GM18498 (cell line): ENCODE measurements at regions not wholly inside any gene's neighbourhood (a gene's known extent, or its start where the extent isn't known, plus 50 kb on each side); places are given as distances from the start of the nearest gene placed in this dataset.
"Not testable (repeated sequence)": the region's sequence is repeated elsewhere in the genome, so short reads cannot be mapped to it uniquely, and the experiment has no call there.

Source experiments
- ATAC-seq: cut with Tn5 transposase; IDR thresholded peaks from one replicate; pipeline ENCODE4 v1.9.1; 2021; ENCODE audit warnings: mild to moderate bottlenecking, moderate library complexity; ENCODE audit not compliant: unreplicated experiment

DNA sequence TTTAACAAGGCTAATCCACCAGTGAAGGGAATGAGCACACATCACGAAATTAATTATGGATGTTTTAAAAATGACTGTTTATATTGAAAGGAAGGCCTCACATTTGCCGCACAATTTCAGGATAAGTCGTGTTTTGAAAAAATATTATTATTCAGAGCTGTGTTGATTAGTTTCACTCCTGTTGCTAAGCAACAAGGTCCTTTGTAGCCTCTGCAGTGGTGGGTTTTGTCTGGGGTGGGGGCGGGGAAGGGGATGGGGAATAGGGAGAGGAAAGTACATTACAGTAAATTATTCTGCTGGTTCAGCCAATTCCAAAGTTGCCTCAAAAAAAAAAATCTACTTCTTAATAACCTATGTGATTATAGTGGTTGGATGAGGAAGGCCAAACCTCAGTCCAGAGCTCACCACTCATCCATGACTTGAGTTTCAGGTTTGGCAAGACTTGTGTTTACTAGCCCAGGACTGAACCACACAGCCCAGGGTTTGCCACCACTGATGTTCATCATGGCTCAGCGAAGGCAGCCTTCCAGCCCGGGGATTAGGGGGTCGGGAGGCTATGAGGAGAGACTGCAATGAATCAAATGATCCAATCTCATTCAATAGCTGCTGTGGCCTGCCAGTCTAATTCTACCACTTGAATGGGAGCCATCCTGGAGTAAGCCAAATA is 162.5 kb upstream of the ATP6AP2 start:
- no peak for ATAC-seq

DNA sequence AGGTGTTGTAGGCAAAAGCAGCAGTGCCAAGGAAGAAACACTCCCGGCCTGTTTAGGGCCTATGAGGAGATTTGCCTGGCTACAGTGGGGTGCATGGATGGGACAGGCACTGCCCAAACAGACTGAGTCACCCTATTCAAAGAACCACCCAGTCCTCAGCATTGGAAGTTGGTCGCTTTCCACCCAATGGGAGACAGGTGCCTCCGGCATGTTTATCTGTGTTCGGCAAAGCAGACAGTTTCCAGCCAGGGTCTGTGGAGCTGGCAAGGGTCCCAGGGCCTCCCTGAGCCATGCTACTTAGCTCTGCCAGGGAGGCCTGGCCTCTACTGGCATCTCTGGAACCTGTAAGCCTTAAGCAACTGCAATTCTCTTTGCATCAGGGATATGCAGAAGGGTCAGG is 165.1 kb upstream of the ATP6AP2 start:
- ATAC-seq: no peak

- ATAC-seq: no peak
These were observed 166.4 kb upstream of the ATP6AP2 start for GRCh38 chrX:40414335-40414734.

DNA sequence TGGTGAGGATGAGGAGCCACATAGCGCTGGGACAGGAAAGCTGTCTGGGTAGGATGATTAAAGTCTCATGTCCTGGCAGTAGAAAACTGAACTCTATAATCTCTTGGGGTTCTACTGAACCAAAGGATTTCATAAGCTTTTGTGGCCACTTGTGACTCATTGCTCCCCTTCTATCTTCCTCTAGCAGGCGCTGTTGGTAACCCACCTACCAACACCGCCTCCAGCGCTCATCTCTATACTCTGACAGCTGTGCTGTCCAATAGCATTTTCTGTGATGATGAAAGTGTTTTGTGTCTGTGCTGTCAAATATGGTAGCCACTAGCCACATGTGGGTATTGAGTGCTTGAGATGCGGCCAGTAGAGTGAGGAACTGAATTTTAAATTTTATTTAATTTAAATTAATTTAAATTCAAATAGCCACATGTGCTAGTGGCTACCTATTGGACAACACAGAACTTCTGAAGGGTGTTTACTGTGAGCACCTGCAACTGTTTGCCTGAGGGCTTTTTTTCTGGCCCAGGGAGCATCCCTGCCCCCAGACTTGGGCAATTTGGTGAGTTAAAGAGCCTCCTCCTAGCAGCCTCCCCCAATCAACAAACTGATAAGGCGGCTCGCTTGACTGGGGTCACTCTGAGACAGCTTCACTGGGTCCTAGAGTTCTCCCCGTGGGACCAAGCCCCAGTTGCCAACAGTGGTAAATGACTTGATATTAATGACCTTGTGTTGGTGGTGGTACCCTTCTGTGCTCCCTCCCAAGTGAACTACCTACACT is 169.2 kb upstream of the ATP6AP2 start:
- no peak for ATAC-seq

GRCh38 chrX:40410859-40411258 is 169.9 kb upstream of the ATP6AP2 start:
- no peak for ATAC-seq

DNA sequence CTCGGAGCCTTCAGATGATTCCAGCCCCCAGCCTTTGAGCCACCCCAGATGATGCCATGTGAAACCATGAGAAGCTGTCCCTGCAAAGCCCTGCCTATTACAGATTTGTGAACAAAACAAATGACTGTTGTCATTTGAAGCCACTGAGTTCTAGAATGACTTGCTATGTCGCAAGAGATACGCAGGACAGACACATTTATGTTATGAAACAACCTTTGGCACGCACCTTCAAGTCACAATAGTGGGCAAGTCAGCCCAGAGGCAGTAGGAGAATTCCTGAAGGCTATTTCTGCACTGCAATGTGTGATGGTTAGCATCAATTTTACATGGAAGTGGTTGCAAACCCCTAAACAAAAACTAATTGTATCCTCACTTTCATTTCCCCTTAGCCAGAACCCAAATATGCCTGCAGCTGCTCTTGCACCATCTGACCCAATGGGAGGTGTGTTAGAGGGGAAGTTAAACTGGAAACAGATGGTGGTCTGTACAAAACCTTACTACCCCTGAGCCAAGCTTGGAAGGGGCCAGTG is 174.4 kb upstream of the ATP6AP2 start:
- no peak for ATAC-seq

DNA sequence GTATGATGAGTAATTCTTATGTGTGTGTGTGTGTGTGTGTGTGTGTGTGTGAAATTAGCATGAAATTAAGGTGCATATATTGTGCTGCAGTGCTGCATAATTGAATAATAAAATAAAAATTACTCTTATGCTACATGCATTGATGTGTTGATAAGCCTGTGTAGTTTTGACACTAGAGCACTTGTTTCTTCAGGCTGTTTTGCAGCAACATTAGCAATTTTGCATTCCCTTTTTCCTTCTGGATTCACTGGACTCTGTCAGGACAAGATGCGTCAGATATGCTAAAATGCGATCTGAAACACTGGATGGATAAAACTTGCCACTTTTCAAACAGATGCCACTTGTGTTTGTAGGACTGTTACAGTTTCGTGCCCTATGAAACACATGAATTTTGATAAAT is 175.4 kb upstream of the ATP6AP2 start:
- ATAC-seq: no peak

DNA sequence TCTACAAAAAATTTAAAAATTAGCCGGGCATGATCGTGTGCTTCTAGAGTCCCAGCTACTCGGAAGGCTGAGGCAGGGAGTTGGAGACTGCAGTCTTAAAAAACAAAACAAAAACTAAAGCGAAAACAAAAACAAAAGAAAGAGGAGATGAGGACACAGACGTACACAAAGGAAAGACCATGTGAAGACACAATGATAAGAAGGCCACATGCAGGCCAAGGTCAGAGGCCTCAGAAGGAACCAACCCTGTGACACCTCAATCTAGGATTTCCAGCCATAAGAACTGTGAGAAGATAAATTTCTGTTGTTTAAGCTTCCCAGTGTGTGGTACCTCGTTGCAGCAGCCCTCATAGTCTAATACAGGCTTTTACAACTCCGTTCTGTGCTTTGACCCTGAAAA is 177.0 kb upstream of the ATP6AP2 start:
- no peak for ATAC-seq

- no peak for ATAC-seq
These were observed 177.8 kb upstream of the ATP6AP2 start for GRCh38 chrX:40402831-40403533.

DNA sequence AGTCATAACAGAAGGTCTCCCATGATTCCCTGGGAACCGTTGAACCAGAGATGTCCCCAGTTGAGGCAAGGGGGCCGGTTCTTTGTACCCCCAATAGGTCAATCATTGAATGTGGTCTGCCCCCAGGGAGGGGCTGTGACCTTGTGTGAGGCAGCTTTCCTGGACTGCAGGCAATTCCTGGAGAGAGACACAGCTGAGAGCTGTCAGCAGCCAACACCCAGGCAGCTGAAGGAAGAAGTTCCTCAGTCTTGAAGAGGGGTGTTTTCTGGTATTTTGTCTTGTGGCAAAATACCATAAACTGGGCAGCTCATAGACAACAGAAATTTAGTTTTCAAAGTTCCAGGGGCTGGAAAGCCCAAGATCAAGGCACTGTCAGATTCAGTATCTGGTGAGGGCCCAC is 185.7 kb upstream of the ATP6AP2 start:
- no peak for ATAC-seq

DNA sequence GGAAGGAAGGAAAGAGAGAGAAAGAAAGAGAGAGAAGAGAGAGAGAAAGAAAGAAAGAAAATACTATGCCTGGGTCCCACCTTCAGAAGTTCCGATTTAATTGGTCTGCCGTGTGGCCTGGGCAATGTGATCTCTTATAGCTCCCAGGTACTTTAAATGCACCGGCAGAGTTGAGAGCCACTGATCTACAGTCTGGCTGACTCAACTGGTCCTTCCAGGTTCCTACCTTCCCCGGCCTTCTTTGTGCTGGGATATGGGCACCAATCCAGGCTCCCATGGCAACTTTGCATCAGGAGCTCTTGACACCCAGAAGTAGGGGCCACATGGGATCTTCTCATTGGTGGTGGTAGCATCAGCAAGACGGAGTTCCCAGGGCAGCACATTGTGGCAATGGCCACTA is 186.5 kb upstream of the ATP6AP2 start:
- no peak for ATAC-seq

DNA sequence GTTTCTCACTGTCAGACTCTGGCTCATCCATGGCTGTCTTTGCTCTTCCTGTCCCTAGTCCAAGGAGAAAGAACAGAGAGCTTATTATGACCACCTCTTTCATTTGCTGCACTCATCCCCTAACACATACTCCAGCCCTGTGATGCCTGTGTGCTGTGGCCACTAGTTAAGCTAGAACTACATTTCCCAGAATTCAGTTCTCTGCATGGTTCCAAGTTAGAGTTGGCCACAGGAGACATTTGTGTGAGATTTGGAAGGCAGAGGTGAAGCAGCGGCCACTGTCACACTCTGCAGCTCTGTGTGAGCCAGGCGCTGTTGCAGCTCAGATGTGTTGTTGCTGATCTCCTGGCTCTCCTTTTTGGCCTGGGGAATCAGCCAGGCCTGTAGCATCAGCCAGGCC is 188.2 kb upstream of the ATP6AP2 start:
- ATAC-seq: no peak

GRCh38 chrX:40391662-40392061 is 189.1 kb upstream of the ATP6AP2 start:
- ATAC-seq: no peak

DNA sequence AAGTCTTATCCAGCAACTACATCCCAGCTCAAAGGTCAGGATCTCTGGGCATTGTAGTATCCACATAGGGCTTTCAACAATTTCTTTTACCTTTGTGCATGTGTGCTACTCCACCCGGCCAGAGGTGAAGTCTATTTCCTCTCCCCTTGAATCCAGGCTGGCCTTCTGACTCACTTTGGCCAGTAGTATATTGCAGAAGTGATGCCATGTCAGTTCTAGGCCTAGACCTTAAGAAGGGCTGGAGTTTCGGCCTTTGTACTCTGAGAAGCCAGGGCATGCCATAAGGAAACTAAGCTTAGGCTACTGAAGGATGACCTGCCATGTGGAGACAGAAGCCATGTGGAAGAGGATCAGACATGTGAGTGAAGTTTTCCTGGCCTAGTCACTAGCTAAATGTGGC is 191.2 kb upstream of the ATP6AP2 start:
- no peak for ATAC-seq

DNA sequence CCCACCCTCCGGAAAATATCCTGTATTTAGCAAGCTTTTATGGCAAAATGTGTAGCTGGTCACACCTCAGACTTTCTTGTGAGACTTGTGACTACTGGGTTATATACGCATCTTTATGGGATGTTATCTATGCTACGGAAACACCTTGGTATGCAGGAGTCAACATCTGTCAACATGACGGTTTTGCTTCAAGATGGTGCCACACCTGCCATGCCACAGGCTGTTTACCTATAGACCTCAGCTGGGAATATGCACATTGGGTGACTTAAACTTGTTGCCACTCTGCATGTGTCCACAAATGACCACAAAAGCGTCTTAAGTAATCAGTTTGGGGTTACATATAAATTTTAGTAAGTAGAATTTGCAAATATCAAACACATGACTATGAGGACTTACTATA is 192.3 kb upstream of the ATP6AP2 start:
- no peak for ATAC-seq

DNA sequence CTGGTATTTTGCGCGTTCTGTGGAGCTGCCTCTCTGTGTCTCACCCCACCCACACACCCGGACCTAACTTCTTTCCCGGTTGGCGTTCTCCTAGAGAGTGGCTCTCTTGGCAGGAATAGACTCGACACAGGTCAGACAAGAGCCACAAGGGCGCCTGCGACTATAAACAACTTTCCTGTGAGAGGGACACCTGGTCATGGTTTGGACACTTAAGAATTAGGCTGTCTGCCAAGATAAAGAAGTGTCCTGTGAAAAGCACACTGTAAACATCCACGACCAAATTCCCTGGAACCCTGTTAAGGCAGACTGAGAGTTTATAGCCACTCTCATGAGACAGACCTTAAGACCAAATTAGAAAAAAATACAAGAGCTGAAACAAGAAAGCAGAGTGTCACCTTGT is 192.9 kb upstream of the ATP6AP2 start:
- not testable (repeated sequence) for ATAC-seq

- ATAC-seq: not testable (repeated sequence)
These were observed 193.5 kb upstream of the ATP6AP2 start for GRCh38 chrX:40387311-40387710.

DNA sequence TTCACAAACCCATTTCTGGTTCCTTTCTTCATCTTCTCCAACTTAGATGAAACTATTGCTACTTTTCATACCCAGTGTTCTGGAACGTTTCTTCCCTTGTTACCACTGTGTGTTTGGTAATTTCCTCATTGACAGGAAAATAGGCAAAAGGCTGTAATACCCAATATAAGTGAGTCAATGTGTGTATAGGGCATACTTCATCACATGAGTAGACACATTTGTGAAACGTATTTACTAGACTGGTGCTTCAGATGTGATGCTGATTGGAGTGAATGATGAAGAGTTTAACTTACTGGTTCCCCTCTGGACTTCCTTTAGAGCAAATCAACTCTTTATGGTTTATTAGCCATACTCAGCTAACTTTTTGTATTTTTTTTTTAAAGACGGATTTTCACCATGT is 195.1 kb upstream of the ATP6AP2 start:
- ATAC-seq: no peak

- ATAC-seq: no peak
These were observed 195.5 kb upstream of the ATP6AP2 start for GRCh38 chrX:40385256-40385655.

DNA sequence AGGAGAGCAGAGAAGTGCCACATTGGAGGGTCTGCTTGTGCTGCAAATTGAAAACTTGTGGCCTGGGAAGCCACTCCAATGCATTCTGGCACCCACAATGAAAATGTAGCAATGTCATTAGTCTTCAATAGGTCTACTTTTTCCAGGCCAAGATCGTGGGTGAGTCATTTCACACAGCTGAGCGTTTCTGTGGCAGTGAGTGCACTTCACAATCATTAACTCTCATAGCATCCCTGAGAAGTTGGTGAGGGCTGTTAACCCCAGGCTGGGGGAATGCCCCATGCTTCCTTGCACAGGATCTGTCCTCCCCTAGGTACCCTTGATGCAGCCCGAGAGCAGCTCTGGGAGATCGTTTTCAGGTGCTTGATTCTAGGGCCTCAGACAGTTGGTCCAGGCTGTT is 196.8 kb upstream of the ATP6AP2 start:
- ATAC-seq: no peak

- ATAC-seq: no peak
These were observed 197.4 kb upstream of the ATP6AP2 start for GRCh38 chrX:40383360-40383759.
